ENCODE measurements at regions not wholly inside any gene's neighbourhood (a gene's known extent, or its start where the extent isn't known, plus 50 kb on each side); places are given as distances from the start of the nearest gene placed in this dataset.

DNA sequence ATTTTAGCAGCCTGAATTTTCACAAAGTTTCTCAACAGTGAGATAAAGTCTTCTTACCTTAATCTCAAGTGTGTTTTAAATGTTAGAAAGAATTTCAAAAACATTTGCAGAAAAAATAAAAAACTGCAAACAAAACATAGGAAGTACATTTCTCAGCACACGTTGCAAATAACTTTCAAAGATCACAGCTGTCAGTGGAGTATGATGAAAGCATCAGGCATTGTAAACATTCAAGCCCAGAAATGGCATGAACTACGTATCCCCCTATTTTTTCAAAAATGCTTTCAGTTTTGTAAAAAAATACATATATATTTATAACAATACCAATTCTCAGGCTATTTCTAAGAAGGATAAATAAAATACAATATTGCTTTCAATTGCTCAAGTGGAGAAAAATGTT, 320.6 kb upstream of the TFPI start:
- Histone ChIP-seq H3K4me1 (ENCODE audit: control insufficient read depth in 1 of 2, insufficient read depth in 2 of 2, low read length in 2 of 2) (no peaks in the 10 kb centered on the region), H3K4me2 (replicated peaks; ENCODE audit: extremely low read depth, low read length, poor library complexity, severe bottlenecking) (no peak overlapping the region), H4K20me1 (ENCODE audit: insufficient read depth, low read length) (no peaks in the 10 kb centered on the region), H3K27me3 (ENCODE audit: control insufficient read depth in 2 of 2, insufficient read depth in 2 of 2, low read length in 2 of 2) (no peaks in the 10 kb centered on the region), H3K27ac (ENCODE audit: low read depth in 1 of 2, low read length in 2 of 2) (no peak overlapping the region), H3K36me3 (replicated peaks in 1 of 2; ENCODE audit: control insufficient read depth in 1 of 2, insufficient read depth in 2 of 2, low read length in 2 of 2) (no peaks in the 10 kb centered on the region), H3K79me2 (ENCODE audit: insufficient read depth, low read length) (no peaks in the 10 kb centered on the region), H3K4me3 (replicated peaks in 1 of 3; ENCODE audit: low read depth in 2 of 3, low read length in 3 of 3) (no peak overlapping the region), H2AFZ (ENCODE audit: insufficient read depth, low read depth, low read length, poor library complexity, severe bottlenecking) (no peak overlapping the region), H3K9me3 (replicated peaks in 1 of 2; ENCODE audit: control insufficient read depth in 1 of 2, insufficient read depth in 1 of 2, low read length in 2 of 2) (no peaks in the 10 kb centered on the region), H3K9ac (ENCODE audit: insufficient read depth, low read length, poor library complexity, severe bottlenecking) (no peak overlapping the region)
- H3K4me1 Mint-ChIP-seq = no peaks in the 10 kb centered on the region
- H3K4me3 Mint-ChIP-seq = no peak overlapping the region
- TF ChIP-seq CTCF (IDR thresholded peaks at IDR 0.05) = no peak
- no peaks in the 10 kb centered on the region for H3K36me3 Mint-ChIP-seq
- no peak for DNase-seq
- peaks cover under 1 to 6% (median 2%) of the 10 kb centered on the region in 7 donors for H3K9me3 Mint-ChIP-seq
- no peak overlapping the region for H3K27ac Mint-ChIP-seq
- H3K27me3 Mint-ChIP-seq (ENCODE audit: low read depth in 3 of 3) = peaks cover 0 to 2% (median 0%) of the 10 kb centered on the region in 3 donors
- WGBS (ENCODE audit: insufficient coverage) = no CpG with 5 or more reads among the region's 2 CpGs
- intact Hi-C loops (cut with micrococcal nuclease) = no loop called here

DNA sequence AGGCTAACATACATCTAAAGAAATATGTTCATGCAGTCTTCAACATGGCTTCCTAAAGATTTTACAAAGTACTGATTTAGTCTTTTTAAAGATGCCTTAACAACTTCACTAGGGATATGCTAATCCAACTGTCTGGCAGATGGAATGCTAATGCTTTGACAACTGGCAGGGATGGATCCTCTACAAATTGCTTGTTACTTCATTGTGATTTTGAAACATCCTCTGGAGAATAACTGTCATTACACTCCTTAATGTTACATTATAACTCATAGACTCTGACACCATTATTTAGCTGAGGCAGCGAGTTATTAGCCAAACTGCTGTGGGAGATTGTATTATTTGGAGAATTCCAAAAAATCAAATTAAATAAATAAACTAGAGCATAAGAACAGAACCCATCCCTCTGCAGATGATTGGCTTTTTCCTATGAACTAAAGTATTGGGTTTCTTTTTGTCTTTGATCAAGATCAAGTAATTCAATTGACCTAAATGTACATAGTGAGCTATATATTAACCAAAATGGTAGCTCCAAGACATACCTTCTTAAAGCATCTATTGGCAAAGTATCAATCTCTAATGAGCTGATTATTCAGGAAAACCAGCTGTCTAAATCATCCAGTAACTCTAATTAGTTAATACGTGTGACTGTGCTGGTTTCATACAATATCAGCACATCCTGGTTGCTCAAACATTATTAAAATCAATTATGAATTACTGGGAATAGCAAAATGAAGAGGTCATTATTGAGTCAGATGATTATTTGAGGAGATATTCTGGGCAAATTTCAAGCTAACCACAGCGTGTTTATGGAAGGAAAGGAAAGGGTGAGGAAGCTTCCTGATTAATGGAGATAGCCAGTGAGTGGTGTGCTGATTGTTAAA, 321.3 kb upstream of the TFPI start:
- Mint-ChIP-seq H3K27ac (no peak overlapping the region), H3K4me3 (no peak overlapping the region), H3K27me3 (ENCODE audit: low read depth in 3 of 3) (peaks cover 0 to 2% (median 0%) of the 10 kb centered on the region in 3 donors), H3K36me3 (no peaks in the 10 kb centered on the region), H3K9me3 (peaks cover 0 to 6% (median 2%) of the 10 kb centered on the region in 7 donors), H3K4me1 (no peaks in the 10 kb centered on the region)
- Histone ChIP-seq H3K9ac (ENCODE audit: insufficient read depth, low read length, poor library complexity, severe bottlenecking) (no peak overlapping the region), H3K79me2 (ENCODE audit: insufficient read depth, low read length) (no peaks in the 10 kb centered on the region), H3K4me3 (replicated peaks in 1 of 3; ENCODE audit: low read depth in 2 of 3, low read length in 3 of 3) (no peak overlapping the region), H3K9me3 (replicated peaks in 1 of 2; ENCODE audit: control insufficient read depth in 1 of 2, insufficient read depth in 1 of 2, low read length in 2 of 2) (no peaks in the 10 kb centered on the region), H2AFZ (ENCODE audit: insufficient read depth, low read depth, low read length, poor library complexity, severe bottlenecking) (no peak overlapping the region), H3K36me3 (replicated peaks in 1 of 2; ENCODE audit: control insufficient read depth in 1 of 2, insufficient read depth in 2 of 2, low read length in 2 of 2) (no peaks in the 10 kb centered on the region), H4K20me1 (ENCODE audit: insufficient read depth, low read length) (no peaks in the 10 kb centered on the region), H3K4me2 (replicated peaks; ENCODE audit: extremely low read depth, low read length, poor library complexity, severe bottlenecking) (no peak overlapping the region), H3K4me1 (ENCODE audit: control insufficient read depth in 1 of 2, insufficient read depth in 2 of 2, low read length in 2 of 2) (no peaks in the 10 kb centered on the region), H3K27me3 (ENCODE audit: control insufficient read depth in 2 of 2, insufficient read depth in 2 of 2, low read length in 2 of 2) (no peaks in the 10 kb centered on the region), H3K27ac (ENCODE audit: low read depth in 1 of 2, low read length in 2 of 2) (no peak overlapping the region)
- no peak for DNase-seq
- no peak for TF ChIP-seq CTCF (IDR thresholded peaks at IDR 0.05)
- intact Hi-C loops (cut with micrococcal nuclease) = no loop called here
- WGBS (ENCODE audit: insufficient coverage) = 20% methylated on average over 1 of the region's 3 CpGs

All from CD14-positive monocyte (primary cell).